Breast epithelium (tissue), 4 donors: ENCODE measurements at regions not wholly inside any gene's neighbourhood (a gene's known extent, or its start where the extent isn't known, plus 50 kb on each side); places are given as distances from the start of the nearest gene placed in this dataset.

ENCODE experiments used
- DNase-seq, 2 donors: peaks; one replicate each; pipeline ENCODE4 v3.0.0-alpha.2; 2019; ENCODE audit warnings: low spot score in 2 of 2
- H3K27ac ChIP-seq, 2 donors: fragments of 200-600 bp; sonication (generic) in 1 of 2; one replicate each; pipeline ENCODE4 v1.5.1; 2016 to 2019; ENCODE audit warnings: mild to moderate bottlenecking in 1 of 2
- H3K27me3 ChIP-seq, 2 donors: fragments of 200-600 bp; sonication (generic) in 1 of 2; one replicate each; pipeline versions ENCODE4 v1.5.1 to v1.6.0; 2017 to 2019; ENCODE audit warnings: control low read depth in 1 of 2, mild to moderate bottlenecking in 1 of 2
- H3K36me3 ChIP-seq: fragments of 200-600 bp; one replicate; pipeline ENCODE4 v1.5.1; 2019
- H3K4me1 ChIP-seq, 2 donors: fragments of 200-600 bp; sonication (generic); one replicate each; pipeline ENCODE4 v1.5.1; 2016 to 2019; ENCODE audit warnings: control low read depth in 1 of 2
- H3K4me3 ChIP-seq, 3 donors: fragments of 200-600 bp; sonication (generic); 1 replicate in 2 of 3; 2 replicates in 1 of 3; pipeline ENCODE4 v1.5.1; 2016 to 2019; ENCODE audit warnings: mild to moderate bottlenecking in 3 of 3, moderate library complexity in 2 of 3
- H3K9me3 ChIP-seq, 2 donors: fragments of 200-600 bp; sonication (generic) in 1 of 2; one replicate each; pipeline ENCODE4 v1.5.1; 2016 to 2019; ENCODE audit warnings: control low read depth in 1 of 2
- CTCF ChIP-seq, 3 donors: fragments of 450-650 bp; IDR thresholded peaks; one replicate each; pipeline ENCODE4 v1.5.1; 2016 to 2017; ENCODE audit warnings: antibody characterized with exemption in 3 of 3, mild to moderate bottlenecking in 3 of 3, moderate library complexity in 3 of 3
- POLR2A ChIP-seq: fragments of 450-650 bp; IDR thresholded peaks from one replicate; pipeline ENCODE4 v1.6.1; 2016; ENCODE audit warnings: antibody characterized with exemption, mild to moderate bottlenecking, moderate library complexity
- POLR2AphosphoS5 ChIP-seq, 3 donors: sonication (generic); formaldehyde crosslinking; IDR thresholded peaks; one replicate each; pipeline ENCODE4 v1.6.1; 2017; ENCODE audit warnings: antibody characterized with exemption in 3 of 3
- intact Hi-C: fragments of 100-400 bp; cut with DNase I; formaldehyde crosslinking; loops from one replicate; pipeline ENCODE4 v1.15.1; 2023; ENCODE audit warnings: low total_unique reads

GRCh38 chr2:12533337-12534005, 183.3 kb upstream of the TRIB2 start:
- no peaks in the 10 kb centered on the region for H3K36me3 ChIP-seq
- no peak overlapping the region for H3K27ac ChIP-seq
- no peak overlapping the region for H3K4me3 ChIP-seq
- intact Hi-C loops, result no loop called here
- no peak for DNase-seq
- no peak for TF ChIP-seq POLR2A
- no peak for TF ChIP-seq CTCF (IDR thresholded peaks at IDR 0.05)
- TF ChIP-seq POLR2AphosphoS5 (IDR thresholded peaks at IDR 0.05), result no peak
- H3K9me3 ChIP-seq, result no peaks in the 10 kb centered on the region
- H3K27me3 ChIP-seq, result no peaks in the 10 kb centered on the region
- H3K4me1 ChIP-seq, result no peaks in the 10 kb centered on the region

GRCh38 chr2:12534646-12535263, 182.0 kb upstream of the TRIB2 start:
- no peak overlapping the region for H3K27ac ChIP-seq
- no peaks in the 10 kb centered on the region for H3K27me3 ChIP-seq
- no peaks in the 10 kb centered on the region for H3K36me3 ChIP-seq
- peak in 1 of 2 donors; percentile 22 for DNase-seq
- intact Hi-C loops, result no loop called here
- no peaks in the 10 kb centered on the region for H3K9me3 ChIP-seq
- no peaks in the 10 kb centered on the region for H3K4me1 ChIP-seq
- TF ChIP-seq CTCF (IDR thresholded peaks at IDR 0.05) (no peak), POLR2A (no peak), POLR2AphosphoS5 (IDR thresholded peaks at IDR 0.05) (no peak)
- H3K4me3 ChIP-seq, result no peak overlapping the region

- intact Hi-C loops, result no loop called here
- no peak for DNase-seq
- no peaks in the 10 kb centered on the region for H3K9me3 ChIP-seq
Measured at GRCh38 chr2:12536976-12537375, 179.8 kb upstream of the TRIB2 start.

GRCh38 chr2:12538138-12538694, 178.5 kb upstream of the TRIB2 start:
- H3K4me3 ChIP-seq, result no peak overlapping the region

More at GRCh38 chr2:12536976-12537375, 179.8 kb upstream of the TRIB2 start:
- Histone ChIP-seq H3K27me3 (no peaks in the 10 kb centered on the region), H3K4me3 (no peak overlapping the region), H3K4me1 (no peaks in the 10 kb centered on the region), H3K27ac (no peak overlapping the region), H3K36me3 (no peaks in the 10 kb centered on the region)
- TF ChIP-seq POLR2A (no peak), CTCF (IDR thresholded peaks at IDR 0.05) (no peak), POLR2AphosphoS5 (IDR thresholded peaks at IDR 0.05) (no peak)

More at GRCh38 chr2:12538138-12538694, 178.5 kb upstream of the TRIB2 start:
- no peaks in the 10 kb centered on the region for H3K9me3 ChIP-seq
- DNase-seq, result no peak
- H3K36me3 ChIP-seq, result no peaks in the 10 kb centered on the region
- no peaks in the 10 kb centered on the region for H3K4me1 ChIP-seq
- H3K27ac ChIP-seq, result no peak overlapping the region
- intact Hi-C loops, result no loop called here
- TF ChIP-seq POLR2AphosphoS5 (IDR thresholded peaks at IDR 0.05), result no peak
- TF ChIP-seq POLR2A, result no peak
- TF ChIP-seq CTCF (IDR thresholded peaks at IDR 0.05), result no peak
- H3K27me3 ChIP-seq, result no peaks in the 10 kb centered on the region
